ENCODE measurements at regions not wholly inside any gene's neighbourhood (a gene's known extent, or its start where the extent isn't known, plus 50 kb on each side); places are given as distances from the start of the nearest gene placed in this dataset.

DNA sequence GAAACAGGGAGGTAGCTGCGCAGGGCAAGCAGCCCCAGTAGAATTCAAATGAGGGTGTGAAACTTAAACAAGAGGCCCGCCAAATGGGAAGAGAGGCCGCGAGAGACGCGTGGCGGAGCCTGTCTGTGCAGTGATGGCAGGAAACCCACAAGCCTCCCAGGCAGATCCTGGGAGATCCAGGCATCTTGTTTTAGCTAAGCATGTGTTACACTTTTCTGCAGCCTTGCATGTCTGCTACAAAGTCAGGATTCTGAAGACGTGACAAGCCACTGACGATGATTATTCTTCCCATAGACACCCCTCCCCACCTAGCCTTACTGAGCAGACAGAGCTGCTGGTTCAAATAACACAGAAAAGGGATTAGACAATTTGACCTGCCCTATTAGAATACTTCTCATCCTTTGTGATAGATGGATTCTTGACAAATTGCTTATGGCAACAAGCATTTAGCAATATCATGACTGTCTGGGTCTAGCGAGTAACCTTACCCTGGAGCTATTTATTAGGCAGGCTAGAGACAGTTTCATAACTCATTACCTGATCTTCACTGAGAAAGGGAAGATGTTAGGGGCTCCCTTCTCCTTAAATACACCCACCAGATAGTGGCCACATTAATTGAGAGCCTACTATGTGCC is 185.2 kb upstream of the IRS2 start:
- Mint-ChIP-seq H3K9me3 (peaks cover 0 to 3% (median 0%) of the 10 kb centered on the region in 6 donors), H3K27me3 (ENCODE audit: low read depth in 3 of 3) (peaks cover 0 to 2% (median 2%) of the 10 kb centered on the region in 3 donors), H3K4me1 (no peaks in the 10 kb centered on the region), H3K4me3 (no peak overlapping the region), H3K36me3 (no peaks in the 10 kb centered on the region), H3K27ac (no peak overlapping the region)
- no peak for DNase-seq

DNA sequence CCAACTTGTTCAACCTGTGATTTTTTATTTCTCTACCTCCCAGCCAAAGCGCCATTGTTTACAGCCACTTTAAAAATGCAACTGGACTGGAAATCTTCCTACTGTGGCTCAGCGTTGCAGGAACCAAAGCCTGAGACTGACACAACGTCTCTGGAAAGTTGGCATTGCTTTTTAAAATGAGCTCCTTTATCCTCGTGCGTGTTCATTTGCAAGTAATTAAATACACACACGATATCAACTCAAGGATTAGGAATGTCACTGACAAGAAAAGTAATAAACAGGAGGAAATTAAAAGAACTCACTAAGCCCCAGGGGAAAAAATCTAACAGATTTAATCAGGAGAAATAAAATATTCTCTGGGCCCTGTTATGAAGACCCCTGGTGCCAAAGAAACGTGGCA is 184.6 kb upstream of the IRS2 start:
- Mint-ChIP-seq H3K4me1 (no peaks in the 10 kb centered on the region), H3K36me3 (no peaks in the 10 kb centered on the region)
- no peak for DNase-seq

DNA sequence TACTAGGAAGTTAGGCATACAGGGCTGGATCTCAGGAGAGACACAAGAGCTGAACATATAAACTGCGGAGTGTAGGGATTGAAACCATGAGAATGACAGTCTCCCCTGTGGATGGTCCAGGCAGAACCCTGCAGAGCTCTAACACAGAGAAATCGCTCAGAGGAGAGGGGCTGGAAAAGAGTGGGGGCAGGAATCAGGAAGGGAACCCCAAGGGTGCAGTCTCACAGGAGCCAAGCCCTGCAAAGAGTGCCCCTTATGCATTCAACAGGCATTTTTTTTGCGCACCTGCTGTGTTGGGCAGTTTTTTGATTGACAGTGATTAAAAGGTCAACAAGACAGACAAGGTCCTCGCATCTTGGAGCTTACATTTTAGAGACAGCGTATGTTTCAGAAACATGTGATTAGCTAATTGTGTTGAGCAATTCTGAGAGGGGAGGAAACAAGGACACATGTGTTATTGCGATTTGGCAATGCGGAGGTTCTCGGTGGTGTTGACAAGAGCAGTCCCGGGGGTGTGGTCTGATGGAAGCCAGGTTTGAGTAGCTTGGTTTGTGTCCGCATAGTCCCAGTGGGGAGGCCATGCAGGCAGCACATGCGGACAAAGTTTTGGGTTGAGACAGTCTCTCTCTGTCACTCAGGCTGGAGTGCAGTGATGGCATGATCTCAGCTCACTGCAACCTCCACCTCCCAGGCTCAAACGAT is 182.6 kb upstream of the IRS2 start:
- H3K27ac Mint-ChIP-seq = no peak overlapping the region
- H3K4me3 Mint-ChIP-seq = no peak overlapping the region
- no peaks in the 10 kb centered on the region for H3K36me3 Mint-ChIP-seq
- H3K9me3 Mint-ChIP-seq = peaks cover 0 to 3% (median 0%) of the 10 kb centered on the region in 6 donors
- H3K4me1 Mint-ChIP-seq = no peaks in the 10 kb centered on the region
- no peak for DNase-seq
- H3K27me3 Mint-ChIP-seq (ENCODE audit: low read depth in 3 of 3) = peaks cover 0 to 2% (median 0%) of the 10 kb centered on the region in 3 donors

More for the DNA sequence above, 184.6 kb upstream of the IRS2 start:
- Mint-ChIP-seq H3K4me3 (no peak overlapping the region), H3K27ac (no peak overlapping the region), H3K27me3 (ENCODE audit: low read depth in 3 of 3) (peaks cover 0 to 2% (median 0%) of the 10 kb centered on the region in 3 donors), H3K9me3 (peaks cover 0 to 3% (median 0%) of the 10 kb centered on the region in 6 donors)

DNA sequence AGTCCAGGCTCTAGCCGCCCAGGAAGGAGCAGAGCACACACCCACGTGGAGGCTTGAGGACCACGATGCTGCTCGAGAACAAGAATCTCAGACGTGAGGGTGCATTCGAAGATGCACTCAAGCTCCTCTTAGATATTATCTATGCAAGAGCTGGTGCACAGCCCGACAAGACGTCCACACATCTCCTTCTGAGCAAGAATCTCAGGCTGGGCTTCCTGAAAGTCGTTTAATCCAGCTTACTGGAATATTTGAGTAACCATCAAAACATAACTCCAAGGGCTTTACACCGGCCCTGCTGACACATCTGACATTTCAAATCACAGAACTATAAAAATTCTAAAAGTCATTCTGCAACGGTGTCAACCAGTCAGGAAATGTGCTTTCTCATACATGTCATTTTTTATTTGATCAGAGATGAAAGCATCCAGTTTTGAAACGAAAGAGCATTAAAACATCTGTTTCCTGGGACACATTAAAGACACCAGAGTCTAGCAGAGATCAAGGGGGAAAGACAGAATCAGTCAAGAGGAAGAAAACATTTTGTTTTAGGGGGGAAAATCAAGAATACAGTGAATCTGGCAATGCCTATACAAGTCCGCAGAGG is 177.7 kb upstream of the IRS2 start:
- peaks cover 0 to 9% (median 0%) of the 10 kb centered on the region in 6 donors for H3K9me3 Mint-ChIP-seq
- no peak overlapping the region for H3K4me3 Mint-ChIP-seq
- H3K27me3 Mint-ChIP-seq (ENCODE audit: low read depth in 3 of 3) = peaks cover 0 to 4% (median 2%) of the 10 kb centered on the region in 3 donors
- no peaks in the 10 kb centered on the region for H3K4me1 Mint-ChIP-seq
- no peak overlapping the region for H3K27ac Mint-ChIP-seq
- DNase-seq = no peak
- H3K36me3 Mint-ChIP-seq = no peaks in the 10 kb centered on the region

DNA sequence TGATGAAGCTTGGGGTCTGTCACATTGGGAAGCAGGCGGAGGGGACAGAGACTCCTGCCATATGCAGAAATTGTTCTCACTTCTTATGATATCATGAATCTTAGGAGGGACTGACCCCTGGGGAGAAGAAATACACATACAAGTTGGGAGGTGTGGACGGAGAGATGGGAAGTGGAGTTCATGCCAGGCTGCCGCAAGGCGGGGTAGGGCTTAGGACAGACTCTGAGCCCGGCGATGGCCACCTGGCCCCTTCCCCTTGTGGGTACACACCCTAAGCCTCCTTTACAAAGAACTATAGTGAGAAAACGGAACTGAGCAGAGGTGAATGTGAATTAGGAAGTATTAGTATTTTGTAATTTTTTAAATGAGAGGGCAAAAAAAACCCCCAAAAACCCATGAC is 177.0 kb upstream of the IRS2 start:
- Mint-ChIP-seq H3K9me3 (peaks cover 0 to 6% (median 0%) of the 10 kb centered on the region in 6 donors), H3K27me3 (ENCODE audit: low read depth in 3 of 3) (peaks cover 0 to 4% (median 2%) of the 10 kb centered on the region in 3 donors), H3K36me3 (no peaks in the 10 kb centered on the region), H3K4me1 (no peaks in the 10 kb centered on the region), H3K4me3 (no peak overlapping the region), H3K27ac (no peak overlapping the region)
- DNase-seq = no peak

DNA sequence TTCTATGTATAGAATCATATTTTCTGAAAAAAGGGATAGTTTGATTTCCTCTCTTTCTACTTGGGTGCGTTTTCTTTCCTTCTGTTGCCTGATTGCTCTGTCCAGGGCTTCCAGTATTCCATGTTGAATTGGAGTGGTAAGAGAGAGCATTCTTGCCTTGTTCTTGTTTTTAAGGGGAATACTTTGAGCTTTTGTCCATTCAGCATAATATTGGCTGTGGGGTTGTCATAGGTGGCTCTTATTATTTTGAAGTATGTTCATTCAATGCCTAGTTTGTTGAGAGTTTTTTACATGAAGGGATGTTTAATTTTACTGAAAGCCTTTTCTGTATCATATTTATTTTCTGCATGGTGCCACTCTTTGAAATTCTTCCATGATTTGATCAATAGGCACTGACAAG is 173.5 kb upstream of the IRS2 start:
- Mint-ChIP-seq H3K9me3 (peaks cover 0 to 9% (median 0%) of the 10 kb centered on the region in 6 donors), H3K27ac (no peak overlapping the region), H3K4me3 (no peak overlapping the region), H3K36me3 (no peaks in the 10 kb centered on the region), H3K4me1 (no peaks in the 10 kb centered on the region), H3K27me3 (ENCODE audit: low read depth in 3 of 3) (peaks cover 0 to 8% (median 2%) of the 10 kb centered on the region in 3 donors)
- DNase-seq = no peak

DNA sequence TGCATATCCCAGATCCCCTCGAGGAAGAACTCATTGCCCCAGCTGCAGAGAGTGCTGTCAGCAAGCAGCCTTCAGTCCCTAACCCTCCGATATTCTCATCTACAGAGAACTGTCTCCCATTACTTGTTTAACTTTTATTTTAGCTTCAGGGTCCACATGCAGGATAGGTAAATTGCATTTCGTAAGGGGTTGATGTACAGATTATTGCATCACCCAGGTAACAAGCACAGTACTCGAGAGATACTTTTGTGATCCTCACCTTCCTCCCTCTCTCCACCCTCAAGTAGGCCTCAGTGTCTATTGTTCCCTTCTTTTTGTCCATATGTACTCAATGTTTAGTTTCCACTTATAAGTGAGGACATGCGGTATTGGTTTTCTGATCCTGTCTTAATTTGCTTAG is 171.5 kb upstream of the IRS2 start:
- Mint-ChIP-seq H3K9me3 (peaks cover 0 to 11% (median 0%) of the 10 kb centered on the region in 6 donors), H3K36me3 (no peaks in the 10 kb centered on the region), H3K27me3 (ENCODE audit: low read depth in 3 of 3) (peaks cover 0 to 4% (median 2%) of the 10 kb centered on the region in 3 donors), H3K4me1 (no peaks in the 10 kb centered on the region), H3K4me3 (no peak overlapping the region), H3K27ac (no peak overlapping the region)
- DNase-seq = no peak

DNA sequence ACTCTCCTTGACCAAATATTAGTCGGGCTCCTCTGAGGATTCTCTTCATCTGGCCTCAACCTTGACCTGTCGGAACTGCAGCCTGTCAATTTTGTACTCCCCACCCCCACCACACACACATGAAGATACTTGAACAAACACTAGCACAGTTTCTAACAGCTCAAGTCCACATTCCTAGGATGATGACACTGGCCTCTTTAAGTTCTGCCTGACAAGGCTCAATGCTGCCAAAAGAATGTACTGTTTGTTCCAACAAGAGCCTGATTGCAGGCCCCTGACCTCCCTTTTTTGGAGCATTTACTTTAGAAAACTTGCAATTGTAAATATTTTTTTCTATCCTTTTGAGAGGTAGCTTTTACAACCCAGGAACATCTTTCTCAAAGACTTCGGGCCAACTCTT is 169.2 kb upstream of the IRS2 start:
- H3K36me3 Mint-ChIP-seq = no peaks in the 10 kb centered on the region
- H3K9me3 Mint-ChIP-seq = peaks cover 0 to 11% (median 0%) of the 10 kb centered on the region in 6 donors
- no peak overlapping the region for H3K4me3 Mint-ChIP-seq
- H3K27ac Mint-ChIP-seq = no peak overlapping the region
- DNase-seq = no peak
- H3K27me3 Mint-ChIP-seq (ENCODE audit: low read depth in 3 of 3) = peaks cover 0 to 4% (median 0%) of the 10 kb centered on the region in 3 donors
- H3K4me1 Mint-ChIP-seq = no peaks in the 10 kb centered on the region

DNA sequence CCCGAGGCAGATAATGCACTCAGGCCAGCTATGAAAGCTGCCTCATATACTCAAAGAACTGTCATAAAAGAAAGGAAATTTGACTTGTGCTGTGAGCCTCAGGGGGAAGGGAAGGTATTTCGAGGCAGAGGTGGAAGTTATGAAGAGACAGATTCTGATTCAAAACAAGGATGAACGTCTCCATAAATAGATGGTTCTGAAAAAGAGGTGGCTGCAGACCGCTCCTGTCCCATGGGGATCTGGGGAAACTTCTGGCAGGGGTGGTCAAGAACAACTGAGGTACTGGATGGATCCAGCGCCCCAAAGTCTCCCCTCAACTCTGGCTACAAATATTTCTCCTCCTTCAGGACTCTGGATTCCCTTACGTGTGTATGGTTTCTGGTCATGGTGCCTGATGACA is 168.1 kb upstream of the IRS2 start:
- DNase-seq = no peak
- H3K4me3 Mint-ChIP-seq = no peak overlapping the region
- H3K36me3 Mint-ChIP-seq = no peaks in the 10 kb centered on the region
- H3K27ac Mint-ChIP-seq = no peak overlapping the region
- H3K27me3 Mint-ChIP-seq (ENCODE audit: low read depth in 3 of 3) = peaks cover 0 to 4% (median 0%) of the 10 kb centered on the region in 3 donors
- H3K4me1 Mint-ChIP-seq = no peaks in the 10 kb centered on the region
- H3K9me3 Mint-ChIP-seq = peaks cover 0 to 5% (median 0%) of the 10 kb centered on the region in 6 donors

DNA sequence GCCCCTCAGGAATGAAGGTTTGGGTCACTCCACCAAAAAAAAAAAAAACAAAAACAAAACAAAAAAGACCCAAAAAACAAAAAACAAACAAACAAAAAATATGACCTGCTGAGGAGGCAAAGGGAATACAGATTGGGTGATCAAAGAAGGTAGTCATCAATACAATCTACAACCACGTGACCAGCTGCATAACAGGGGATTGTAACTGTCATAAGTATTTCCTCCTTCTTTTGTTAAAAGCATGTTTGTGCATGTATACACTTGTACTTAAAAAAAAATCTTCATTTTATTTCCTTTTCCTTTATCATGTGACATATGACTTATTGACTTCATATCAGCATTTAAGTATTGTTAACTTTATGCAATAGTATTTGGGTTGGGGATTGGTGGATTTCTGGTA is 165.1 kb upstream of the IRS2 start:
- H3K36me3 Mint-ChIP-seq = no peaks in the 10 kb centered on the region
- no peak overlapping the region for H3K4me3 Mint-ChIP-seq
- DNase-seq = no peak
- H3K27ac Mint-ChIP-seq = no peak overlapping the region
- peaks cover 0 to 2% (median 0%) of the 10 kb centered on the region in 3 donors for H3K27me3 Mint-ChIP-seq (ENCODE audit: low read depth in 3 of 3)
- H3K9me3 Mint-ChIP-seq = peaks cover 0 to 4% (median 0%) of the 10 kb centered on the region in 6 donors
- H3K4me1 Mint-ChIP-seq = no peaks in the 10 kb centered on the region

DNA sequence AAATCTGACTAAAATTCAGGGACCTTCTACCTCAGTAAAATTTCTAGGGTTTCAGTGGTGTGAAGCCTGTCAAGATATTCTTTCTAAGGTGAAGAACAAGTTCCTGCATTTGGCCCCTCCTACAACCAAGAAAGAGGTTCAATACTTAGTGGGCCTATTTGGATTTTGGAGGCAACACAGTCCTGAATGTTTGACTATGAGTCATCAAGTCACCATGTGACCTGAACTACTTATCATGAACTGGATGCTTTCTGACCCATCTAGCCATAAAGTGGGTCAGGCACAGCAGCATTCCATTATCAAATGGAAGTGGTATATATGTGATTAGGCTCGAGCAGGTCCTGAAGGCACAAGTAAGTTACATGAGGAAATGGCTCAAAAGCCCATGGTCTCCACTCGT is 163.0 kb upstream of the IRS2 start:
- Mint-ChIP-seq H3K27ac (no peak overlapping the region), H3K36me3 (no peaks in the 10 kb centered on the region)

DNA sequence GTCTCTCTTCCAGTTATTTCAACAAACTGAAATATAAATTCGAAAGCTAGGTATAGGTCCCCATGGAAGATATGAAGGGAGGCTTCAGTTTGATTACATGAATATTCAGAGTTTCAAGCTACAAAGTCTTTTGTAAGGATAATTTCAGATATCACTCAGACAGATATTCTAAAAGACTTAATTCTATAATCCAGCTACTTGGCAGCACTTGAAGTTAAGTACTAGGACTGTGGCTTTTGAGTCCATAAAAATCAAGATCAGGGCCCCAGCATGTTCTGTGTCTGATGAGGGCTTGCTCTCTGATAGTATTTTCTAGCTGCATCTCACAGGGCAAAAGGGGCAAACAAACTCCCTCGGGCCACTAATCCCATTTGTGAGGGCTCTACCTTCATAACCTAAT is 160.6 kb upstream of the IRS2 start:
- Mint-ChIP-seq H3K9me3 (no peaks in the 10 kb centered on the region), H3K27ac (no peak overlapping the region), H3K27me3 (ENCODE audit: low read depth in 3 of 3) (peaks cover 0 to 7% (median 2%) of the 10 kb centered on the region in 3 donors), H3K36me3 (no peaks in the 10 kb centered on the region), H3K4me3 (no peak overlapping the region), H3K4me1 (no peaks in the 10 kb centered on the region)
- DNase-seq = no peak

More for the DNA sequence above, 163.0 kb upstream of the IRS2 start:
- no peak for DNase-seq
- Mint-ChIP-seq H3K27me3 (ENCODE audit: low read depth in 3 of 3) (peaks cover 0 to 3% (median 2%) of the 10 kb centered on the region in 3 donors), H3K4me3 (no peak overlapping the region), H3K9me3 (peaks cover 0 to 4% (median 0%) of the 10 kb centered on the region in 6 donors), H3K4me1 (no peaks in the 10 kb centered on the region)

DNA sequence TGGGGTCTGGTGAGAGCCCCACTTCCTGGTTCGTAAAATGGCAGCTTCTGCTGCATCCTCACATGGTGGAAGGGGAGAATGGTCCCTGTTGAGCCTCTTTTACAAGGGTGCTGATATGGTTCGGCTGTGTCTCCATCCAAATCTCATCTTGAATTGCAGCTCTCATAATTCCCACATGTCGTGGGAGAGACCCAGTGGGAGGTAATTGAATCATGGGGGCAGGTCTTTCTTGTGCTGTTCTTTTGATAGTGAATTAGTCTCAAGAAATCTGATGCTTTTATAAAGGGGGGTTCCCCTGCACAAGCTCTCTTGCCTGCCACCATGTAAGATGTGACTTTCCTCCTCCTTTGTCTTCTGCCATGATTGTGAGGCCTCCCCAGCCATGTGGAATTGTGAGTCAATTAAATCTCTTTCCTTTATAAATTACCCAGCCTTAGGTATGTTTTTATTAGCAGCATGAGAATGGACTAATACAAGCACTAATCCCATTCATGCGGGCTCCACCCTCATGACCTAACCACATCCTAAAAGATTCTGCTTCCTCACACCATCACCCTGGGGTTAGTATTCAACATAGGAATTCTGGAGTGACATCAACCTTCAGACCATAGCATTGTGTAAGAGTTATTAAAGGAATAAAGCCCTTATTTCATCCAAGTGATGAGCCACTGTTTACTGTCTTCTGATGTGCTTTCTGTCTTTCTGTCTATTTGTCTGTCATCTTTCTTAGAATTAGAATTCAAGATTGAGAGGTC is 159.0 kb upstream of the IRS2 start:
- no peaks in the 10 kb centered on the region for H3K9me3 Mint-ChIP-seq
- no peak overlapping the region for H3K27ac Mint-ChIP-seq
- no peaks in the 10 kb centered on the region for H3K4me1 Mint-ChIP-seq
- H3K27me3 Mint-ChIP-seq (ENCODE audit: low read depth in 3 of 3) = peaks cover 0 to 7% (median 2%) of the 10 kb centered on the region in 3 donors
- no peak for DNase-seq
- H3K36me3 Mint-ChIP-seq = no peaks in the 10 kb centered on the region
- H3K4me3 Mint-ChIP-seq = no peak overlapping the region

DNA sequence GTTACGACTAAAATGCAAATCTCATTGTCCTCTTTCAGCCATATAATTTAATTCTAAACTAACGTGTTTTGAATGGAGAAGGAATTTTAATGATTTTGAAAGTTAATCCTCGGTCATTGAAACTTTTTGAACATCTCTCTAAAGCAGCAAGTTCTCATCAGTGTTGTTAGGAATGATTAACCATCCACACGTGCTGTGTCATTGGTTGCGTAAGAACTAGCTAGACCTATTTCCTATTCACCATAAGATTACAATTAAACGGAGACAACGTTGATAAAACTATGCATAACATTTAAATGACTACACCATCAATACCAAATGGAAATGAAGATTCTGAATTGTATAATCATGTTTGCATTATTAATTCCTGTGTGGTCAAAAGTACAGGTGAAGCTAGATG is 155.6 kb upstream of the IRS2 start:
- Mint-ChIP-seq H3K4me3 (no peak overlapping the region), H3K9me3 (no peaks in the 10 kb centered on the region), H3K27ac (no peak overlapping the region), H3K36me3 (no peaks in the 10 kb centered on the region), H3K27me3 (ENCODE audit: low read depth in 3 of 3) (peaks cover 0 to 9% (median 0%) of the 10 kb centered on the region in 3 donors), H3K4me1 (no peaks in the 10 kb centered on the region)
- DNase-seq = no peak
